ENCODE measurements at regions not wholly inside any gene's neighbourhood (a gene's known extent, or its start where the extent isn't known, plus 50 kb on each side); places are given as distances from the start of the nearest gene placed in this dataset.

DNA sequence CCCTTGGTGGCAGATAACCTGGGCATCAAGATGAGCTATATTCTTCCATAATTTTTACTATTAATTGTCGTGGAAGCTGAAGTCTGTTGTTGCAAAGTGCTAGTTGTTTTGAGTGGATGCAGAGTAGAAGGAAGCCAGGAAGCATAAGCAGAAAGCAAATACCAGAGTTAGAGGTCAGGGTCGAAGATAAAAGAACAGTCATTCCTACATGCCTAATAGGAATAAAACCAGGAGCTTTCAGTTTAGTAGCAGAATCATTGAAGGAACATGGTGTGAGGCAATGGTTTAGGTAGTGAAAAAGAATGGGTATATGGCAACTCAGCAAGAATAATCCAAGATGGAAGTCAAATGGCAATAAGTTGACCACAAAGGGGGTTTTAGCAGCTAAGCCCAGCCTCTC, 121.6 kb upstream of the FST start:
- Histone ChIP-seq H3K27ac (ENCODE audit: low read depth) (no peak overlapping the region), H3K36me3 (ENCODE audit: insufficient read depth) (no peaks in the 10 kb centered on the region), H3K4me3 (ENCODE audit: low read depth, low read length) (no peak overlapping the region), H3K4me1 (ENCODE audit: insufficient read depth) (no peaks in the 10 kb centered on the region)
- no peak for DNase-seq (ENCODE audit: extremely low spot score)
- WGBS: 81% methylated on average over 2 of the region's 2 CpGs

DNA sequence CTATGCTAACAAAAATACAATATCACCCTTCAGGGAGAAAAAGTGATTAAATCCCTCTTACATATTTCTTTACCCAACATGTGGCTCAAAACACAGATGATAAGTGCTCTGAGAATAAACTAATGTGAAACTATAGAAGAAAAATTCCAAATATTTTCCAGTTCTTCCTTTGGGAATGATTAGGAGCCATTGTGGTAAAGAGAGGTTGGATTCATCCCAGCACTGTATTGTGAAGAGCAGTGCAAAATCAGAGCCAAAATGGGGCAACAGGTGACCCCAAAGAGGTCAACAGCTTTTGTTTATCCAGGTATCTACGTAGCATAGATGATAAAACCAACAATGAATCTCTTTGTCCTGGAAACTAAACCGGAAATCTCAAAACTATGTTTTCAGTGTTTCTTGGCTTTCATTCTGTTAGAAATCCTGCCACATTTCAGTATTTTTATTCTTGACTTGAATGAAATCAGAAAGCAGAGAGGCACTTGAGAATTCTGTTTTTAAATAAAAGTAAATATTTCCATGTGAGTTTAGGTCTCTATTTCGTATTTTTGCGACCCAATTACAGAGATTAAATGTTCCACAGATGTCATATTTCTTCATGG, 120.4 kb upstream of the FST start:
- DNase-seq (ENCODE audit: extremely low spot score): no peak
- Histone ChIP-seq H3K27ac (ENCODE audit: low read depth) (no peak overlapping the region), H3K4me3 (ENCODE audit: low read depth, low read length) (no peak overlapping the region), H3K4me1 (ENCODE audit: insufficient read depth) (no peaks in the 10 kb centered on the region), H3K36me3 (ENCODE audit: insufficient read depth) (no peaks in the 10 kb centered on the region)
- WGBS: 75% methylated on average over 4 of the region's 4 CpGs

DNA sequence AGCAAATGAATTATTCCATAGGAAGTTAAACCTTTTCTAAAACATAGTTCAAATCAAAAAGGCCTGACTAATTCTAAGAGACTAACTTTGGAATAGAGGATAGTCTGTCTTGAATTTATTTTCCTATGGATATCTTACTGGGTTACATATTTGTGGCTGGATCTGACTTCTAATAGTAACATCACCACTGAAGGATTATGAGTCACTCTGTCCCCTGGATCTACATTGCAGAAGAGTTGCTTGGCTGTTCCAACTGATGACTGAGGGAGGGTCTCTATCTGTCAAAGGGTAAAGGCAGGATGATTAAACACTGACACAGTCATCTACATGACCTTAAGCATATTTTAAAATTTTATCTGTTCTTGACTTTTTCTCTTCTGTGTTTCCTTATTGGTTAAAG, 119.6 kb upstream of the FST start:
- Histone ChIP-seq H3K27ac (ENCODE audit: low read depth) (no peak overlapping the region), H3K4me3 (ENCODE audit: low read depth, low read length) (no peak overlapping the region), H3K36me3 (ENCODE audit: insufficient read depth) (no peaks in the 10 kb centered on the region), H3K4me1 (ENCODE audit: insufficient read depth) (no peaks in the 10 kb centered on the region)
- DNase-seq (ENCODE audit: extremely low spot score): no peak

DNA sequence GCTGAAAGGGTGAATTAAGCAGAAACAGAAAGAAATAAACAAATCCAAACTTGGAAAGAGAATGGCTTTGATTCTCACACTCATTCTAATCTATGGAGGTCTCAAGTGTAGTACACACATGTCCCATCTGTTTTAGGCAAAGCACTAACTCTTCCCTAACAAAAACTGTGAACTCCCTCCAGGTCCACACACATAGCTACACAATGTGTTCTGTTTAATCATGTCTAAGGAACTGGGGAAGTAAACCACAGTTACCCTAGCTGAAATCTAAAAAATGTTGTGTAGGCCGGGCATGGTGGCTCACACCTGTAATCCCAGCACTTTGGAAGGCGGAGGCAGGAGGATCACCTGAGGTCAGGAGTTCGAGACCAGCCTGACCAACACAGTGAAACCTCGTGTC, 118.7 kb upstream of the FST start:
- Histone ChIP-seq H3K4me3 (ENCODE audit: low read depth, low read length) (no peak overlapping the region), H3K27ac (ENCODE audit: low read depth) (no peak overlapping the region), H3K4me1 (ENCODE audit: insufficient read depth) (no peaks in the 10 kb centered on the region), H3K36me3 (ENCODE audit: insufficient read depth) (no peaks in the 10 kb centered on the region)
- 90% methylated on average over 4 of the region's 4 CpGs for WGBS
- DNase-seq (ENCODE audit: extremely low spot score): no peak

DNA sequence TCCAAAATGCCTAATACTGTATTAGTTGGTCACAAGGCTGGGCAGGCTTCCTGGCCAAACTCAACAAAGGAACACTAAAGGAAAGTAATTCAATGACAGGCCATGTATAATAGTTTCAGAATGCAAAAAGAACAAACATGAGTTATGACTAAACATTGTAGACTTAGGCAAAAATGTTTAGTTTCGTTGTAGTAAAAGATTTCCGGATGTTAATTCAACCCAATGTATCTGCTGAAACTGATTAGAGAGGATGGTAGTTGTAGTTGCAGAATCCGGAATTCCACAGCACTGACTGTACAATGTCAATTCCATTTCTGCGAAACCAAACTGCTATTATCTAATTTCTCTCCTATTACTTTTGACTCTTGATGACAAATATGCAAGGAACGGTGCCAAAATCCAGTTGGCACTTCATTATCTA, 117.9 kb upstream of the FST start:
- WGBS: 77% methylated on average over 5 of the region's 5 CpGs
- DNase-seq (ENCODE audit: extremely low spot score): no peak
- H3K27ac ChIP-seq (ENCODE audit: low read depth): no peak overlapping the region

DNA sequence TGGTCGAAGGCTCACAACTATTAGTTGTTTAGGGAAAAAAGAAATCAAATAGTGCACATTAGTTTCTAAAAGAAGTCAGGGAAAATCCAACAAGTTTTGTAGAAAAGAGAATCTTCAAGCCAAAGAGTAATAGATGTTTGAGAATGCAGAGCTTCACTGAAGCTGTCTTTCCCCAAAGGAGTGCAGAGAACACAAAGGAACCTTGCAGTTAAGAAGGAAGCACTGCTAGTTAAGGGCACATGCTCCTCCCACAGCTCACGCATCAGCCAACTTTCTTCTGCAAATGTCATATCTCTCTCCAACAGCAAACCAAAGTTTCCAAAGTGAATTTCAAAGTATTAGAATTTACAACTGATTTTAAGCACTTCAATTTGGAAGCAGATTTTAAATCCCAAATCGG, 116.4 kb upstream of the FST start:
- 57% methylated on average over 3 of the region's 3 CpGs for WGBS
- H3K4me3 ChIP-seq (ENCODE audit: low read depth, low read length): no peak overlapping the region
- H3K27ac ChIP-seq (ENCODE audit: low read depth): no peak overlapping the region
- no peak for DNase-seq (ENCODE audit: extremely low spot score)
- H3K36me3 ChIP-seq (ENCODE audit: insufficient read depth): no peaks in the 10 kb centered on the region
- H3K4me1 ChIP-seq (ENCODE audit: insufficient read depth): no peaks in the 10 kb centered on the region

More for the DNA sequence above, 117.9 kb upstream of the FST start:
- H3K4me3 ChIP-seq (ENCODE audit: low read depth, low read length): no peak overlapping the region
- no peaks in the 10 kb centered on the region for H3K4me1 ChIP-seq (ENCODE audit: insufficient read depth)
- no peaks in the 10 kb centered on the region for H3K36me3 ChIP-seq (ENCODE audit: insufficient read depth)

DNA sequence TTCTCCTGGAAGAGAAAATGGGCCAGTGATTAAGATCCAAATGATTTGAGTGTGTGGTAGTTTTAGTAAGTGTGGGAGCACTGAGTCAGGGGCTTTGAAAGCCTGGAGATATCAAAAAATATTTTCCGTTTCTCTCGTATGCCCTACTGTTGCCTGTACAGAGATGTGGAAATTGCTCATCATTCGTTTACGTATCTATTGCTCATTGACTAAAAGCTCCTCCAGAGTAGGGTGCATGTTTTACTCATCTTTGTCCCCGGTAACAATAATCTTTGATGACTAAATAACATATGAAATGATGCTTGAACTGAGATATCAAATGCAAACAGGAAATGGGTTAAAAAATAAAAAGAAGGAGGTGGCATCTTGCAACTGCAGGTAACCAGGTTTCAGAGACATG, 114.2 kb upstream of the FST start:
- Histone ChIP-seq H3K4me1 (ENCODE audit: insufficient read depth) (no peaks in the 10 kb centered on the region), H3K36me3 (ENCODE audit: insufficient read depth) (no peaks in the 10 kb centered on the region), H3K4me3 (ENCODE audit: low read depth, low read length) (no peak overlapping the region), H3K27ac (ENCODE audit: low read depth) (no peak overlapping the region)
- DNase-seq (ENCODE audit: extremely low spot score): no peak
- 95% methylated on average over 5 of the region's 5 CpGs for WGBS

DNA sequence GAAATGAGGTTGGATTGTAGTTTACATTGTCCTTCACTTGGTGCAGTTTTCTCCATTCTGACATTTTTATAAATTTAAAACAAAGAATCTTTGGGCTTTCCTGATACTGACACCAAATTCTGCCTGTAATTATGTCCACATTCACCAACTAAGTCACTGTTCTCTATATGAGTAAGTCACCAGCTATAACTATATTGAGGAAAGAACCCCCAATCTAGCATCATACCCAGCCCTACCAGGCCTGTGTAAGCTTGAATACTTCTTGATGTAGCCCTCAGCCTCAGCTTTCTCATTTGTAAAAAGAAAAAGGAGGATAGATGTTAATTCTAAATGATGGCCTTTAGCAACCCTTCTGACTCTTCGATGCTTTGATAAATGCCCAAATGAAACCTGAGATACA, 112.7 kb upstream of the FST start:
- Histone ChIP-seq H3K4me3 (ENCODE audit: low read depth, low read length) (no peak overlapping the region), H3K27ac (ENCODE audit: low read depth) (no peak overlapping the region), H3K4me1 (ENCODE audit: insufficient read depth) (no peaks in the 10 kb centered on the region), H3K36me3 (ENCODE audit: insufficient read depth) (no peaks in the 10 kb centered on the region)
- 96% methylated on average over 1 of the region's 1 CpG for WGBS
- DNase-seq (ENCODE audit: extremely low spot score): no peak

DNA sequence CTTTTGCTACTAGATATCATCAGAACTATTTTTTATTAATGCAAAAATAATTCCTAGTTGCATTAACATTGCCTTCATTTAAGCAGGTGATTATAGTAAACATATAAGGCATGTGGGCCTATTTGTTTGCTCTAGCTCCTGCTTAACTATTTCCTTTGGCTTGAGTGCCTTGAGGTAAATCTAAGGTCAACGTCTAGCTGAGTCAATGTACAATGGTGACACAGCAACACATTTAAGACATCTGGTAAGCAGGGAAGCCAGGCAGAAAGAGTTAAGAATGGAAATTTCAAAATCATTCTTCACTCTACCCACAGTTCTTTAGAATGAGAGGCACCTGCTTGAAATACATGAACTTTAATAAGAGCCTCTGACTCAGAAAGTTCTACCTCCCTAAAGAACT, 111.9 kb upstream of the FST start:
- DNase-seq (ENCODE audit: extremely low spot score): no peak
- no peaks in the 10 kb centered on the region for H3K4me1 ChIP-seq (ENCODE audit: insufficient read depth)
- no peak overlapping the region for H3K27ac ChIP-seq (ENCODE audit: low read depth)
- H3K4me3 ChIP-seq (ENCODE audit: low read depth, low read length): no peak overlapping the region
- 35% methylated on average over 1 of the region's 1 CpG for WGBS
- H3K36me3 ChIP-seq (ENCODE audit: insufficient read depth): no peaks in the 10 kb centered on the region

DNA sequence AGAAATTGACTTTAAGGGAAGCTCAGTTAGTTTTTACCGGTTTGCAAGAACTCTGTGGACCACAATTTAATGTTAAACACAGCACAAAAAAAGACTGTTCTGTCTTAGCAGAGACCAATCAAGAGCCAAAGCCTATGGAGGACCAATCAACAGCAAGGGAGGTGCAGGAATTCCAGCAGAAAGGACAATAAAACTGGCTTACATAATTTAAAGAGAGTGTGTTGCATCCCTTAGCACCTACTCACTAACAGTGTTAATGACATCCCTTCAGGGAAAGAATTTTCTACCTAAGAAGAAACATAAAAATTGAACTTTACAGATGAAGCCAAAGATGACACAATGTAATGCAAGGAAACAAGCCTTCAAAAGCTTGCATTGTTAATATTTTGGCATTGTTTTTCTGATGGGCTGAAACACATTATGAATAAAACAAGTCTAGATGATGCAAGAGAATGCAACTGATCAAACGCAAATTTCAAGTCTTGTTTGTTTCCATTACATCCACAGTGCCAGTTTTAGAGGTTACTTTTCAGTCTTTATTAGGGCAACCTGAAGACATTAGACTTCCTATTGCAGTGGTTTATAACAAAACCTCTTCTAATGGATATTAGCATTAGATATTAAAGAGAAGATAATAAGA, 111.3 kb upstream of the FST start:
- Histone ChIP-seq H3K27ac (ENCODE audit: low read depth) (no peak overlapping the region), H3K4me1 (ENCODE audit: insufficient read depth) (no peaks in the 10 kb centered on the region), H3K36me3 (ENCODE audit: insufficient read depth) (no peaks in the 10 kb centered on the region), H3K4me3 (ENCODE audit: low read depth, low read length) (no peak overlapping the region)
- WGBS: 80% methylated on average over 2 of the region's 2 CpGs
- no peak for DNase-seq (ENCODE audit: extremely low spot score)

DNA sequence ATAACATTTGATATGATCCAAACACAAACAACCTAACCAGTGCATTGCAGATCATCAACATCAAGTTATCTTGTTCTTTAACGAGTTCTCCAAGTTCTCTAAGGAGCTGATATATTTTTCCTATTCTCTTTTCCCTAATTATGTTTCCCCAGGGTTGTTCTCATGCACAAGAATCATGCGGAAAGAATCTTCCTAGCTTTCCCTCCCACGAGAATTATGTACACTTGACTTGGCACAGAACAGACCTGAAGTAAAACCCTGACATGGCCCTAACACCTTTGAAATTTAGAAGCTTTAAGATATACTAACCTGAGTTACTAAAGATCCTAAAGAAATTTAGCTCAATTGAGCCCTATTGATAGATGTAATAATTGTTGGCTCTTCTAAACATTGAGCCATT, 110.7 kb upstream of the FST start:
- H3K4me1 ChIP-seq (ENCODE audit: insufficient read depth): no peaks in the 10 kb centered on the region
- 73% methylated on average over 3 of the region's 3 CpGs for WGBS
- H3K4me3 ChIP-seq (ENCODE audit: low read depth, low read length): no peak overlapping the region
- DNase-seq (ENCODE audit: extremely low spot score): no peak
- no peaks in the 10 kb centered on the region for H3K36me3 ChIP-seq (ENCODE audit: insufficient read depth)
- H3K27ac ChIP-seq (ENCODE audit: low read depth): no peak overlapping the region

DNA sequence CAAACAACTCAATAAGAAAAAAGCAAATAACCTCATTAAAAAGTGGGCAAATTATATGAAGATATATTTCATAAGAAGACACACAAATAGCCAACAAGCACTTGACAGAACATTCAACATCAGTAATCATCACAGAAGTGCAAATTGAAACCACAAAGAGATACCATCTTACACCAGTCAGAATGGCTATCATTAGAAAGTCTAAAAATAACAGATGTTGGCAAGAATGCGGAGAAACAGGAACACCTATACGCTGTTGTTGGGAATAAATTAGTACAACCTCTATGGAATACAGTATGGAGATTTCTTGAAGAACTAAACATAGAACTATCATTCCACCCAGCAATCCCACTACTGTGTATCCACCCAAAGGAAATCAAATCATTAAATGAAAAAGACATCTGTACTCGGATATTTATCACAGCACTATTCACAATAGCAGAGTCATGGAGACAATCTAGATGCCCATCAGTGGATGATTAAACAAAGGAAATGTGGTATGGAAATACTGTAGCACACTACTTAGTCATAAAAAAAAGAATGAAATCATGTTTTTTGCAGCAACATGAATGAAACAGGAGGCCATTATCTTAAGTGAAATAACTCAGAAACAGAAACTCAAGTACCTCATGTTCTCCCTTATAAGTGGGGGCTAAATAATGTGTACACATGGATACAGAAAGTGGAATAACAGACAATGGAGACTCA, 106.8 kb upstream of the FST start:
- DNase-seq (ENCODE audit: extremely low spot score): no peak
- H3K36me3 ChIP-seq (ENCODE audit: insufficient read depth): no peaks in the 10 kb centered on the region
- no peak overlapping the region for H3K4me3 ChIP-seq (ENCODE audit: low read depth, low read length)
- no peaks in the 10 kb centered on the region for H3K4me1 ChIP-seq (ENCODE audit: insufficient read depth)
- no peak overlapping the region for H3K27ac ChIP-seq (ENCODE audit: low read depth)
- WGBS: 86% methylated on average over 3 of the region's 3 CpGs

DNA sequence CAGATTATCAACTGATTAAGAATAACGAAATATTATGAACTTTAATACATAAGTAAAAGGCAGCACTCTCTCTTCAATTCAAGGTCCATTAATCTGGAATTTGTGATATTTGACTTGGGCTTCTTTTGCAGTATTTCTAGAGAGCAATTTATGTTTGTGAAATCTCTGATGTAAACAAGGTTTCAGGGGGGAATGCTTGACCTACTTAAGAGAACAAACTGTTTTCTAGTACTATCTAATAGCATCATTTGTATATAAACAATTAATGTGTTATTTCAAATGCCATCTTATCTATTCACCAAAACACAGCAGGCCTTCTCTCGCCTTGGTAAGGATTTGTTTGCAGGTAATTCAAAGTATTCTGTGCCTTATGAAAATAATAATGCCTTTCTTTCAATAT, 103.6 kb upstream of the FST start:
- Histone ChIP-seq H3K27ac (ENCODE audit: low read depth) (no peak overlapping the region), H3K4me1 (ENCODE audit: insufficient read depth) (no peaks in the 10 kb centered on the region), H3K4me3 (ENCODE audit: low read depth, low read length) (no peak overlapping the region), H3K36me3 (ENCODE audit: insufficient read depth) (no peaks in the 10 kb centered on the region)
- no peak for DNase-seq (ENCODE audit: extremely low spot score)
- 56% methylated on average over 2 of the region's 2 CpGs for WGBS

DNA sequence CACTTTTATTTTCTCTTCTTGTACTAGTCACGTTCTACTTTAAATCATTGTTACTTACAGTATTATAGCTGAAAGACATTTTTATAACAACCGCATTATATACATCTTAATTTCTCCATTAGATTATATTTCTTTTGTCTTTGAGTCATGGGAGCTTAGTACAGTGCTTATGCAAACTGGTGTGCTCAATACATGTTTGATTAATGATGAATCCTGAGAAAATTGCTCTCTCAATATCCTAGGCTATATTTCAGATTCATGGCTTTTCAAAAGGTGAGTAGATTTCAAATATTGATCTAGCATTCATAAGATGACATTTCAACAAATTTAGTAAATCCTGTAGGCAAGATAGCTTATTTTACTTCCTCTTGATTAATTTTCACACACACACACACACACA, 102.2 kb upstream of the FST start:
- H3K36me3 ChIP-seq (ENCODE audit: insufficient read depth): no peaks in the 10 kb centered on the region
- H3K4me3 ChIP-seq (ENCODE audit: low read depth, low read length): no peak overlapping the region
- no peak overlapping the region for H3K27ac ChIP-seq (ENCODE audit: low read depth)
- H3K4me1 ChIP-seq (ENCODE audit: insufficient read depth): no peaks in the 10 kb centered on the region
- 93% methylated on average over 2 of the region's 2 CpGs for WGBS
- DNase-seq (ENCODE audit: extremely low spot score): no peak

Measured in urinary bladder (tissue), 3 donors.